ENCODE measurements at regions not wholly inside any gene's neighbourhood (a gene's known extent, or its start where the extent isn't known, plus 50 kb on each side); places are given as distances from the start of the nearest gene placed in this dataset.

- TF ChIP-seq CTCF (IDR thresholded peaks at IDR 0.05; ENCODE audit: insufficient read depth, low read depth, low read length, missing control alignments), result no peak
- no peak overlapping the region for H3K4me3 ChIP-seq (ENCODE audit: low read length)
- DNase-seq (ENCODE audit: low read depth), result no peak
Measured at GRCh38 chr2:22882643-22883042, 502.3 kb upstream of the KLHL29 start.

- no peak overlapping the region for H3K4me3 ChIP-seq (ENCODE audit: low read length)
- no peak for TF ChIP-seq CTCF (IDR thresholded peaks at IDR 0.05; ENCODE audit: insufficient read depth, low read depth, low read length, missing control alignments)
- DNase-seq (ENCODE audit: low read depth), result no peak
Measured at GRCh38 chr2:22883054-22883453, 501.9 kb upstream of the KLHL29 start.

- TF ChIP-seq CTCF (IDR thresholded peaks at IDR 0.05; ENCODE audit: insufficient read depth, low read depth, low read length, missing control alignments), result no peak
- no peak overlapping the region for H3K4me3 ChIP-seq (ENCODE audit: low read length)
- DNase-seq (ENCODE audit: low read depth), result no peak
Measured at GRCh38 chr2:22885245-22885644, 499.7 kb upstream of the KLHL29 start.

- H3K4me3 ChIP-seq (ENCODE audit: low read length), result no peak overlapping the region
- no peak for DNase-seq (ENCODE audit: low read depth)
- no peak for TF ChIP-seq CTCF (IDR thresholded peaks at IDR 0.05; ENCODE audit: insufficient read depth, low read depth, low read length, missing control alignments)
Measured at GRCh38 chr2:22887426-22887825, 497.6 kb upstream of the KLHL29 start.

- TF ChIP-seq CTCF (IDR thresholded peaks at IDR 0.05; ENCODE audit: insufficient read depth, low read depth, low read length, missing control alignments), result no peak
- DNase-seq (ENCODE audit: low read depth), result no peak
- no peak overlapping the region for H3K4me3 ChIP-seq (ENCODE audit: low read length)
Measured at GRCh38 chr2:22887845-22888244, 497.1 kb upstream of the KLHL29 start.

- no peak for DNase-seq (ENCODE audit: low read depth)
- no peak overlapping the region for H3K4me3 ChIP-seq (ENCODE audit: low read length)
- no peak for TF ChIP-seq CTCF (IDR thresholded peaks at IDR 0.05; ENCODE audit: insufficient read depth, low read depth, low read length, missing control alignments)
Measured at GRCh38 chr2:22890132-22890531, 494.8 kb upstream of the KLHL29 start.

GRCh38 chr2:22893761-22894517 is 491.0 kb upstream of the KLHL29 start:
- no peak overlapping the region for H3K4me3 ChIP-seq (ENCODE audit: low read length)
- no peak for DNase-seq (ENCODE audit: low read depth)
- no peak for TF ChIP-seq CTCF (IDR thresholded peaks at IDR 0.05; ENCODE audit: insufficient read depth, low read depth, low read length, missing control alignments)

Data from epithelial cell of esophagus (primary cell).